HL-60 (cell line): ENCODE measurements at regions not wholly inside any gene's neighbourhood (a gene's known extent, or its start where the extent isn't known, plus 50 kb on each side); places are given as distances from the start of the nearest gene placed in this dataset.
"Not testable (repeated sequence)": the region's sequence is repeated elsewhere in the genome, so short reads cannot be mapped to it uniquely, and the experiment has no call there.

Source experiments
- DNase-seq, 2 experiments: peaks; one replicate each; pipeline ENCODE4 v3.0.0-alpha.2; 2010 to 2020; ENCODE audit warnings: low read depth in 1 of 2, low spot score in 1 of 2
- H3K27ac ChIP-seq: fragments of 250-450 bp; sonication (Bioruptor Pico); replicated peaks from 2 replicates; pipeline ENCODE4 v1.5.1; 2020; ENCODE audit warnings: mild to moderate bottlenecking, moderate library complexity
- H3K27me3 ChIP-seq: fragments of 250-450 bp; sonication (Bioruptor Pico); 2 replicates; pipeline ENCODE4 v1.5.1; 2021; ENCODE audit warnings: mild to moderate bottlenecking, moderate library complexity; ENCODE audit not compliant: insufficient read depth, poor library complexity, severe bottlenecking
- H3K4me3 ChIP-seq: replicated peaks from 2 replicates; pipeline ENCODE4 v1.5.1; 2011; ENCODE audit warnings: mild to moderate bottlenecking, control low read depth, low read length; ENCODE audit not compliant: insufficient read depth
- GABPA ChIP-seq: IDR thresholded peaks from 2 replicates; pipeline ENCODE4 v1.6.1; 2012; ENCODE audit warnings: low read depth
- POLR2AphosphoS5 ChIP-seq: IDR thresholded peaks from 2 replicates; pipeline ENCODE4 v1.6.1; 2012; ENCODE audit warnings: low read depth
- SPI1 ChIP-seq: IDR thresholded peaks from 2 replicates; pipeline ENCODE4 v1.6.1; 2012; ENCODE audit warnings: low read depth, mild to moderate bottlenecking, borderline replicate concordance
- TF ChIP-seq, protein P1 (sequence below): IDR thresholded peaks from 2 replicates; pipeline ENCODE4 v1.6.1; 2012; ENCODE audit warnings: low read depth; ENCODE audit not compliant: insufficient replicate concordance
- TF ChIP-seq, protein P2 (sequence below): IDR thresholded peaks from one replicate; pipeline ENCODE4 v1.5.1; 2011; ENCODE audit warnings: low read length, control low read depth, inconsistent platforms; ENCODE audit not compliant: insufficient read depth

GRCh38 chr20:30337556-30337955, 919.9 kb upstream of the DEFB115 start:
- H3K27me3 ChIP-seq, H3K27ac ChIP-seq, H3K4me3 ChIP-seq, DNase-seq: not testable (repeated sequence)

- DNase-seq, H3K4me3 ChIP-seq, H3K27ac ChIP-seq, H3K27me3 ChIP-seq: not testable (repeated sequence)
Observed at GRCh38 chr20:30348932-30349331, 908.5 kb upstream of the DEFB115 start.

GRCh38 chr20:30356854-30357467, 900.5 kb upstream of the DEFB115 start:
- H3K27ac ChIP-seq, DNase-seq, H3K4me3 ChIP-seq, H3K27me3 ChIP-seq: not testable (repeated sequence)

GRCh38 chr20:30361756-30362155, 895.7 kb upstream of the DEFB115 start:
- H3K27me3 ChIP-seq, DNase-seq, H3K27ac ChIP-seq, H3K4me3 ChIP-seq: not testable (repeated sequence)

DNA sequence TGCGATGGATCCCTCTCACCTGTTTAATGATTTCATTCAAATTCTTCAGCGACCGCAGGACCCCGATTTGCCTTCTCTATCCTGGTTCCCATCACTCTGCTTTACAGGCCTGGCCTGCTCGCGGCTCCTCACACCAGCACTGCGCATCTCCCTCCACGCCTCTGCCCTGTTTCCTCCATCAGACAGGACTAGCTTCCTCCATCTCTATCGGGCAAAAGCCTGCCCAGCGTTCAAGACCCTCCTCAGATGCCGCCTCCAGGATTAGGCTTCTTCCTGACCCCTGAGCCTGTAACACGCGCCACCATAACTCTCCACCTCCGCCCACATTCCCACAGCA, 881.1 kb upstream of the DEFB115 start:
- DNase-seq, H3K27ac ChIP-seq: not testable (repeated sequence)

GRCh38 chr20:30376767-30377658, 880.5 kb upstream of the DEFB115 start:
- TF ChIP-seq, protein P1, sequence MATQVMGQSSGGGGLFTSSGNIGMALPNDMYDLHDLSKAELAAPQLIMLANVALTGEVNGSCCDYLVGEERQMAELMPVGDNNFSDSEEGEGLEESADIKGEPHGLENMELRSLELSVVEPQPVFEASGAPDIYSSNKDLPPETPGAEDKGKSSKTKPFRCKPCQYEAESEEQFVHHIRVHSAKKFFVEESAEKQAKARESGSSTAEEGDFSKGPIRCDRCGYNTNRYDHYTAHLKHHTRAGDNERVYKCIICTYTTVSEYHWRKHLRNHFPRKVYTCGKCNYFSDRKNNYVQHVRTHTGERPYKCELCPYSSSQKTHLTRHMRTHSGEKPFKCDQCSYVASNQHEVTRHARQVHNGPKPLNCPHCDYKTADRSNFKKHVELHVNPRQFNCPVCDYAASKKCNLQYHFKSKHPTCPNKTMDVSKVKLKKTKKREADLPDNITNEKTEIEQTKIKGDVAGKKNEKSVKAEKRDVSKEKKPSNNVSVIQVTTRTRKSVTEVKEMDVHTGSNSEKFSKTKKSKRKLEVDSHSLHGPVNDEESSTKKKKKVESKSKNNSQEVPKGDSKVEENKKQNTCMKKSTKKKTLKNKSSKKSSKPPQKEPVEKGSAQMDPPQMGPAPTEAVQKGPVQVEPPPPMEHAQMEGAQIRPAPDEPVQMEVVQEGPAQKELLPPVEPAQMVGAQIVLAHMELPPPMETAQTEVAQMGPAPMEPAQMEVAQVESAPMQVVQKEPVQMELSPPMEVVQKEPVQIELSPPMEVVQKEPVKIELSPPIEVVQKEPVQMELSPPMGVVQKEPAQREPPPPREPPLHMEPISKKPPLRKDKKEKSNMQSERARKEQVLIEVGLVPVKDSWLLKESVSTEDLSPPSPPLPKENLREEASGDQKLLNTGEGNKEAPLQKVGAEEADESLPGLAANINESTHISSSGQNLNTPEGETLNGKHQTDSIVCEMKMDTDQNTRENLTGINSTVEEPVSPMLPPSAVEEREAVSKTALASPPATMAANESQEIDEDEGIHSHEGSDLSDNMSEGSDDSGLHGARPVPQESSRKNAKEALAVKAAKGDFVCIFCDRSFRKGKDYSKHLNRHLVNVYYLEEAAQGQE: no peak
- TF ChIP-seq GABPA (no peak), SPI1 (no peak), POLR2AphosphoS5 (no peak)
- TF ChIP-seq, protein P2, sequence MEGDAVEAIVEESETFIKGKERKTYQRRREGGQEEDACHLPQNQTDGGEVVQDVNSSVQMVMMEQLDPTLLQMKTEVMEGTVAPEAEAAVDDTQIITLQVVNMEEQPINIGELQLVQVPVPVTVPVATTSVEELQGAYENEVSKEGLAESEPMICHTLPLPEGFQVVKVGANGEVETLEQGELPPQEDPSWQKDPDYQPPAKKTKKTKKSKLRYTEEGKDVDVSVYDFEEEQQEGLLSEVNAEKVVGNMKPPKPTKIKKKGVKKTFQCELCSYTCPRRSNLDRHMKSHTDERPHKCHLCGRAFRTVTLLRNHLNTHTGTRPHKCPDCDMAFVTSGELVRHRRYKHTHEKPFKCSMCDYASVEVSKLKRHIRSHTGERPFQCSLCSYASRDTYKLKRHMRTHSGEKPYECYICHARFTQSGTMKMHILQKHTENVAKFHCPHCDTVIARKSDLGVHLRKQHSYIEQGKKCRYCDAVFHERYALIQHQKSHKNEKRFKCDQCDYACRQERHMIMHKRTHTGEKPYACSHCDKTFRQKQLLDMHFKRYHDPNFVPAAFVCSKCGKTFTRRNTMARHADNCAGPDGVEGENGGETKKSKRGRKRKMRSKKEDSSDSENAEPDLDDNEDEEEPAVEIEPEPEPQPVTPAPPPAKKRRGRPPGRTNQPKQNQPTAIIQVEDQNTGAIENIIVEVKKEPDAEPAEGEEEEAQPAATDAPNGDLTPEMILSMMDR: no peak
- Histone ChIP-seq H3K27ac (no peak overlapping the region), H3K27me3 (no peaks in the 10 kb centered on the region), H3K4me3 (no peak overlapping the region)
- no peak for DNase-seq

More for the DNA sequence above, 881.1 kb upstream of the DEFB115 start:
- not testable (repeated sequence) for H3K4me3 ChIP-seq, H3K27me3 ChIP-seq

GRCh38 chr20:30378317-30378716, 879.1 kb upstream of the DEFB115 start:
- DNase-seq, H3K27ac ChIP-seq, H3K4me3 ChIP-seq, H3K27me3 ChIP-seq: not testable (repeated sequence)

- DNase-seq, H3K27me3 ChIP-seq, H3K27ac ChIP-seq, H3K4me3 ChIP-seq: not testable (repeated sequence)
Observed at GRCh38 chr20:30378721-30379120, 878.7 kb upstream of the DEFB115 start.

GRCh38 chr20:30384841-30385240, 872.6 kb upstream of the DEFB115 start:
- H3K4me3 ChIP-seq, H3K27ac ChIP-seq, DNase-seq, H3K27me3 ChIP-seq: not testable (repeated sequence)

- not testable (repeated sequence) for DNase-seq, H3K27me3 ChIP-seq, H3K4me3 ChIP-seq, H3K27ac ChIP-seq
Observed at GRCh38 chr20:30386099-30386498, 871.4 kb upstream of the DEFB115 start.

- H3K4me3 ChIP-seq, H3K27ac ChIP-seq, DNase-seq, H3K27me3 ChIP-seq: not testable (repeated sequence)
Observed at GRCh38 chr20:30387823-30388222, 869.6 kb upstream of the DEFB115 start.

GRCh38 chr20:30393523-30393922, 863.9 kb upstream of the DEFB115 start:
- not testable (repeated sequence) for H3K4me3 ChIP-seq, H3K27me3 ChIP-seq, H3K27ac ChIP-seq, DNase-seq
